ENCODE measurements at regions not wholly inside any gene's neighbourhood (a gene's known extent, or its start where the extent isn't known, plus 50 kb on each side); places are given as distances from the start of the nearest gene placed in this dataset.

DNA sequence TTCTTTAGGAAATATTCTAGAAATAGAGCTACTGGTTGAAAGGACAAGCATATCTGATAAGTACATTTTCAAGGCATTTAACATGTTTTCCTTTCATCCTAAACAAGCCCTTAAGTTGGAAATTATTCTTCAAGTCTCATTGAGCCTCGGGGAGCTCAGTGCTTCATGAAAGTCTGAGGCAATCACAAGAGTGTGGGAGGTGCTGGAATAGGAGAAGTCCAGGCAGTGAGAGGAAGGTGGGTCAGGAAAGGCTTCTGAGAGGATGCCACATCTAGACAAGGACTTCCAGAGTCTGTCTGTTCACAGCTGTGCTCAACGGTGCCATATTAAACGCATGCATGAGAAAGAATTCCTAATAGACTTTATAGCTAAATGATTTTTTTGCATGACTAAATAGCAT is 69.8 kb downstream of the CD83 start:
- H3K4me3 ChIP-seq (ENCODE audit: low read depth, low read length), result no peak overlapping the region
- DNase-seq (ENCODE audit: low read depth, low spot score), result no peak
- in situ Hi-C loops (cut with HindIII; ENCODE audit: low sequenced_read_pairs), result no loop called here
- TF ChIP-seq, protein P1, sequence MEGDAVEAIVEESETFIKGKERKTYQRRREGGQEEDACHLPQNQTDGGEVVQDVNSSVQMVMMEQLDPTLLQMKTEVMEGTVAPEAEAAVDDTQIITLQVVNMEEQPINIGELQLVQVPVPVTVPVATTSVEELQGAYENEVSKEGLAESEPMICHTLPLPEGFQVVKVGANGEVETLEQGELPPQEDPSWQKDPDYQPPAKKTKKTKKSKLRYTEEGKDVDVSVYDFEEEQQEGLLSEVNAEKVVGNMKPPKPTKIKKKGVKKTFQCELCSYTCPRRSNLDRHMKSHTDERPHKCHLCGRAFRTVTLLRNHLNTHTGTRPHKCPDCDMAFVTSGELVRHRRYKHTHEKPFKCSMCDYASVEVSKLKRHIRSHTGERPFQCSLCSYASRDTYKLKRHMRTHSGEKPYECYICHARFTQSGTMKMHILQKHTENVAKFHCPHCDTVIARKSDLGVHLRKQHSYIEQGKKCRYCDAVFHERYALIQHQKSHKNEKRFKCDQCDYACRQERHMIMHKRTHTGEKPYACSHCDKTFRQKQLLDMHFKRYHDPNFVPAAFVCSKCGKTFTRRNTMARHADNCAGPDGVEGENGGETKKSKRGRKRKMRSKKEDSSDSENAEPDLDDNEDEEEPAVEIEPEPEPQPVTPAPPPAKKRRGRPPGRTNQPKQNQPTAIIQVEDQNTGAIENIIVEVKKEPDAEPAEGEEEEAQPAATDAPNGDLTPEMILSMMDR (IDR thresholded peaks at IDR 0.05; ENCODE audit: low read depth, low read length), result no peak

DNA sequence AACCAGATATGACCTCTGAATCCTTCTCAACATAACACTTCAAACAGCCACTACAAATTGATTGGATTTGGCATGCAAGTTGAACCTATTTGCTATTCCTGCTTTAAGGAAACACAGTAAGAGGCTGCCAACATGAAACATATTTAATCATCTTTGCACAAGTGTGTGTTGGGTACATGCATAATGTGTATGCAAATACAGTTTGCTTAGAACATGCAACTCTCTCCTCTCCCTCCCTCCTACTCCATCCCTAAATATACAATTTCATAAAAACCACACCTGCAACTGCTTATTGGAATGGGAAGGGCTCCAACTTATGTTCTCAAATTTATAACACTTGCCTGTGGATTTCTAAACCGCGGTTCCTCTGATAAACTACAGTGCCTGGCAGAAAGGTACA is 71.5 kb downstream of the CD83 start:
- in situ Hi-C loops (cut with HindIII; ENCODE audit: low sequenced_read_pairs), result no loop called here
- TF ChIP-seq, protein P1 (IDR thresholded peaks at IDR 0.05; ENCODE audit: low read depth, low read length), result no peak
- no peak overlapping the region for H3K4me3 ChIP-seq (ENCODE audit: low read depth, low read length)
- no peak for DNase-seq (ENCODE audit: low read depth, low spot score)

DNA sequence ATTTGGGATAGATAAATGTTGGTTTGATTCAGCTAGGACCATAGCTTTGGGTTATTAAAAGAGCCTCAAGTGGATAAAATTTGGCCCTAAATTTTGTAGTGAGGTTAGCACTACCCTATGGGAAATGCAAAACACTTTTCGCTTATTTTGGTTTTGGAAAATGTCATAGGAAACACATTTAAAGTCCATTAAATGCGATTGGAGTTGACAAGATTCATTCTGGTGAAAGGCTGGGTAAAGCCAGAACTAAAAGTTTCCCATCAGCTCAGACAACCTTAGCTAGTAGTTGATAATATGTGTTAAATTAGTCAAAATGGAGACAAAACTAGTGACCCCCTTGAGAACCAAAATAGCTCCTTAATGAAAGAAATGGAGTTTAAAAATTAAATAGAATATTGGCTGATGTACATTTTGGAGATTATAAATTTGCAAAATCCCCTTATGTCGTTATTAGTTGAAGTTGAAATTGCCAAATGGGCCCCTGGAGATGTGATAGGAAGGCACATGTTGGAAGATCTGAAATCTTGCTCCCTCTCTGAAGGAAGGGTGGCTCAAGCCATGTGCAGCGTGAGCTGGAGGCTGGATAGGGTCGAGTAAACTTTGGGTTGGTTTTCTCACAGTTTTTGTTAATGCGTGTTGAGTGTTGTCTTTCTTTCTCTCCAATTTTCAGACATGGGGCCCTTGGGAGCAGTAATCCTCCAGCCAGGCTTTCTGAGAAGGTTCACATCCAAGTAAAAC is 72.8 kb downstream of the CD83 start:
- no peak for DNase-seq (ENCODE audit: low read depth, low spot score)
- in situ Hi-C loops (cut with HindIII; ENCODE audit: low sequenced_read_pairs), result no loop called here
- TF ChIP-seq, protein P1 (IDR thresholded peaks at IDR 0.05; ENCODE audit: low read depth, low read length), result no peak
- H3K4me3 ChIP-seq (ENCODE audit: low read depth, low read length), result no peak overlapping the region

DNA sequence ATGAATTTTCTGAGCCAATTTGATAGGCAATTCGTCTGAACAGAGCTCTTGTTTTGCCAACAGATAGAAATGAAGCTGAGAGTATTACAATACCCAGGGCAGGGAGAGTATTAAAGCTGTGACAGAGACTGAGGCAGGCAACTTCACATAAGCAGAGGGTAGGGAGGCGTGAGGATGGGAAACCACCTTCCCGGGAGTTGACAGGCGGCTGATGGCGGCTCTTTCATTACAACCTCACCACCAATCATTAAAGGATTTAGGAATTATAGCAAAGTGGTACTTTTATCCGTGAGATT is 73.3 kb downstream of the CD83 start:
- TF ChIP-seq, protein P1 (IDR thresholded peaks at IDR 0.05; ENCODE audit: low read depth, low read length), result no peak
- in situ Hi-C loops (cut with HindIII; ENCODE audit: low sequenced_read_pairs), result no loop called here
- H3K4me3 ChIP-seq (ENCODE audit: low read depth, low read length), result no peak overlapping the region
- no peak for DNase-seq (ENCODE audit: low read depth, low spot score)

DNA sequence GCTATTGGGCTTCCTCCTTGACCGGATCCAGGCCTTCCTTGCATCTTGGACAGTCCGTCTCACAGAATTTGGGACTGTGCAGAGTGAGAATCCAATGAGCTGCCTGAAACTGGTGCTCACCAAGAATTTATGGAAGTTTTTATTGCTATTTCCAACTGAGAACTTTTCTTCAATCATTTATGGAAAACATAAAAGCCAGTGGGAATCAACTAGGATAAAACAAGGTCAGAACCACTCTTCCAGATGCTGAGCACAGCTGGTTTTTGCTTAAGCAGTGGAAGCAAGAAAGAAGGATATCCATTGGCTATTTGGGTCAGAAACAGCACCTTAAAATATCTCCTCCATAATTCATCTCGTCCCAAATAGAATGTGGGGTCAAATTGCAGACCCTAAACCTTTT is 74.2 kb downstream of the CD83 start:
- in situ Hi-C loops (cut with HindIII; ENCODE audit: low sequenced_read_pairs), result no loop called here
- H3K4me3 ChIP-seq (ENCODE audit: low read depth, low read length), result no peak overlapping the region

DNA sequence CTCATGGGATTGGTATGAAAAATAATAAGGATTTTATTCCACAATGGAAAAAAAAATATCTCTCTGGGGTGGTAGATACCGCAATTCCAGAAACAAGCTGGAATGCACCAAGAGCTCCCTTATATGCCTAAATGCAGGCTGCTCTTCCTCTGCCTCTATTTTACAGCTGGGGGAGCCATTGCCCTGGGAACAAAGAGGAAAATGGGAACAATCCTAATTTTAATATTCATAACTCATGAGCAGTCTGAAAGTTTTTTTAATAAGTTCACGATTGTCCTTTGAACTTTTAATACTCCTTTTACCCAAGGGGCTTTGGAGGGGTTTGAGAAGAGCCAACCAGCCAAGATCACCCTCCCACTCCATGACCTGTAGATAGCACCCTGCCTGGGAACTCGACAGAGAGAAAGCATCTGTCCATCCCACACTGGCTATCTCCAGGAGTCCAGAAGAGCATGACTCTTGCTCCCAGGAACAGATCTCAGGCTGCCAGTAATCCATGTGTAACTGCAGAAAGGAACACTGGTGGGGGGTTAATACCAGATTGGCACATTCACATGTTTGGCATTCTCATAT is 74.7 kb downstream of the CD83 start:
- TF ChIP-seq, protein P1 (IDR thresholded peaks at IDR 0.05; ENCODE audit: low read depth, low read length), result no peak
- H3K4me3 ChIP-seq (ENCODE audit: low read depth, low read length), result no peak overlapping the region
- no peak for DNase-seq (ENCODE audit: low read depth, low spot score)
- in situ Hi-C loops (cut with HindIII; ENCODE audit: low sequenced_read_pairs), result no loop called here

More for the DNA sequence above, 74.2 kb downstream of the CD83 start:
- TF ChIP-seq, protein P1 (IDR thresholded peaks at IDR 0.05; ENCODE audit: low read depth, low read length), result no peak
- no peak for DNase-seq (ENCODE audit: low read depth, low spot score)

Measured in astrocyte of the spinal cord (primary cell).